ENCODE measurements at regions not wholly inside any gene's neighbourhood (a gene's known extent, or its start where the extent isn't known, plus 50 kb on each side); places are given as distances from the start of the nearest gene placed in this dataset.

- no peak for DNase-seq (ENCODE audit: low read depth, low spot score)
- no TSS peak for BruUV-seq (replicated peaks)
- no peaks in the 10 kb centered on the region for H3K27me3 ChIP-seq (ENCODE audit: control insufficient read depth, insufficient read depth, low read length)
- intact Hi-C loops (cut with micrococcal nuclease; ENCODE audit: unreplicated experiment): no loop called here
- no peak overlapping the region for H3K27ac ChIP-seq (ENCODE audit: low read length)
- no peak overlapping the region for H3K4me3 ChIP-seq (ENCODE audit: low read depth in 2 of 2, low read length in 2 of 2)
- H3K9me3 ChIP-seq (ENCODE audit: control insufficient read depth, insufficient read depth, low read depth, low read length): no peaks in the 10 kb centered on the region
- no peaks in the 10 kb centered on the region for H3K36me3 ChIP-seq (ENCODE audit: control insufficient read depth, insufficient read depth, low read length)
- ChIA-PET CTCF (no interaction called here), POLR2A (no interaction called here)
- ATAC-seq: no peak
- in situ Hi-C loops (cut with HindIII; ENCODE audit: low pct_unique_long_range_greater_than_20kb, low sequenced_read_pairs): no loop called here
- H3K4me1 ChIP-seq (ENCODE audit: control insufficient read depth, insufficient read depth, low read length): no peaks in the 10 kb centered on the region
- TF ChIP-seq TCF7L2 (IDR thresholded peaks at IDR 0.05; ENCODE audit: low read depth, low read length) (no peak), CTCF (IDR thresholded peaks at IDR 0.05) (no peak), REST (IDR thresholded peaks at IDR 0.05; ENCODE audit: insufficient read depth in 1 of 2, low read depth in 2 of 2, low read length in 1 of 2) (no peak), POLR2AphosphoS5 (IDR thresholded peaks at IDR 0.05; ENCODE audit: low read depth, low read length) (no peak), SIN3A (IDR thresholded peaks at IDR 0.05; ENCODE audit: borderline replicate concordance, insufficient read depth, low read depth, low read length) (no peak)
These were observed 303.0 kb upstream of the E2F7 start for GRCh38 chr12:77368379-77368778.

- Histone ChIP-seq H3K27ac (ENCODE audit: low read length) (no peak overlapping the region), H3K27me3 (ENCODE audit: control insufficient read depth, insufficient read depth, low read length) (no peaks in the 10 kb centered on the region), H3K9me3 (ENCODE audit: control insufficient read depth, insufficient read depth, low read depth, low read length) (no peaks in the 10 kb centered on the region), H3K4me3 (ENCODE audit: low read depth in 2 of 2, low read length in 2 of 2) (no peak overlapping the region), H3K4me1 (ENCODE audit: control insufficient read depth, insufficient read depth, low read length) (no peaks in the 10 kb centered on the region), H3K36me3 (ENCODE audit: control insufficient read depth, insufficient read depth, low read length) (no peaks in the 10 kb centered on the region)
- BruUV-seq (replicated peaks): no TSS peak
- no peak for DNase-seq (ENCODE audit: low read depth, low spot score)
- POLR2A ChIA-PET: no interaction called here
- CTCF ChIA-PET: no interaction called here
- in situ Hi-C loops (cut with HindIII; ENCODE audit: low pct_unique_long_range_greater_than_20kb, low sequenced_read_pairs): no loop called here
- intact Hi-C loops (cut with micrococcal nuclease; ENCODE audit: unreplicated experiment): no loop called here
- TF ChIP-seq REST (IDR thresholded peaks at IDR 0.05; ENCODE audit: insufficient read depth in 1 of 2, low read depth in 2 of 2, low read length in 1 of 2) (no peak), TCF7L2 (IDR thresholded peaks at IDR 0.05; ENCODE audit: low read depth, low read length) (no peak), POLR2AphosphoS5 (IDR thresholded peaks at IDR 0.05; ENCODE audit: low read depth, low read length) (no peak), SIN3A (IDR thresholded peaks at IDR 0.05; ENCODE audit: borderline replicate concordance, insufficient read depth, low read depth, low read length) (no peak)
- no peak for ATAC-seq
These were observed 301.2 kb upstream of the E2F7 start for GRCh38 chr12:77366616-77367015.

Data from Panc1 (cell line).